B cell (primary cell): ENCODE measurements at regions not wholly inside any gene's neighbourhood (a gene's known extent, or its start where the extent isn't known, plus 50 kb on each side); places are given as distances from the start of the nearest gene placed in this dataset.

Experiments used
- ATAC-seq: fragments of 200-7000 bp; cut with Tn5 transposase; one replicate; pipeline ENCODE4 v1.10.0; 2021; ENCODE audit warnings: low read depth, mild to moderate bottlenecking, moderate number of reproducible peaks, moderate library complexity
- CTCF ChIA-PET: fragments of 350-600 bp; sonication (Branson Sonifier 250); formaldehyde crosslinking; loops from one replicate; lab custom pipeline; 2021; ENCODE audit warnings: antibody characterized with exemption, inconsistent platforms; lab: Charles Lee
- POLR2A ChIA-PET: fragments of 350-600 bp; sonication (Branson Sonifier 250); formaldehyde crosslinking; loops from one replicate; lab custom pipeline; 2021; ENCODE audit warnings: antibody characterized with exemption; lab: Charles Lee
- DNase-seq: peaks from one replicate; pipeline ENCODE4 v3.0.0; 2013
- H2AFZ ChIP-seq: 2 replicates; pipeline ENCODE4 v1.6.1; 2012; ENCODE audit warnings: mild to moderate bottlenecking, low read depth, low read length; ENCODE audit not compliant: insufficient read depth, poor library complexity, severe bottlenecking
- H3K27ac ChIP-seq, 2 donors: 1 replicate in 1 of 2; 2 replicates in 1 of 2; pipeline ENCODE4 v1.5.1; 2012 to 2013; ENCODE audit warnings: low read length in 2 of 2, mild to moderate bottlenecking in 2 of 2, moderate library complexity in 1 of 2
- H3K27me3 ChIP-seq, 4 experiments: fragments of 200-600 bp in 1 of 4; sonication (generic) in 1 of 4; replicated peaks in 1 of 4; 1 replicate in 2 of 4; 2 replicates in 2 of 4; pipeline versions ENCODE4 v1.6.1 to v1.7.0; 2013 to 2016; ENCODE audit warnings: low read length in 3 of 4, mild to moderate bottlenecking in 2 of 4, mixed read lengths in 1 of 4, moderate library complexity in 1 of 4; ENCODE audit not compliant: insufficient read depth in 4 of 4, control insufficient read depth in 3 of 4; ENCODE audit errors: control extremely low read depth in 1 of 4
- H3K36me3 ChIP-seq, 2 experiments: replicated peaks in 1 of 2; 1 replicate in 1 of 2; 2 replicates in 1 of 2; pipeline versions ENCODE4 v1.6.1 to v1.7.1; 2013; ENCODE audit warnings: low read length in 1 of 2; ENCODE audit not compliant: insufficient read depth in 2 of 2, control insufficient read depth in 1 of 2; ENCODE audit errors: control extremely low read depth in 1 of 2, extremely low read depth in 1 of 2
- H3K4me1 ChIP-seq, 2 donors: fragments of 200-600 bp in 1 of 2; sonication (generic) in 1 of 2; 1 replicate in 1 of 2; 2 replicates in 1 of 2; pipeline versions ENCODE4 v1.5.1 to v1.6.1; 2013 to 2017; ENCODE audit warnings: low read length in 2 of 2; ENCODE audit not compliant: control insufficient read depth in 2 of 2, insufficient read depth in 2 of 2
- H3K4me2 ChIP-seq: replicated peaks from 2 replicates; pipeline ENCODE3; 2012; ENCODE audit warnings: mild to moderate bottlenecking, low read depth, low read length; ENCODE audit not compliant: poor library complexity, severe bottlenecking
- H3K4me3 ChIP-seq, 5 experiments: fragments of 200-600 bp in 1 of 5; sonication (generic) in 1 of 5; 1 replicate in 3 of 5; 2 replicates in 2 of 5; pipeline versions ENCODE4 v1.5.1 to v1.7.0; 2011 to 2016; ENCODE audit warnings: low read length in 4 of 5, mild to moderate bottlenecking in 4 of 5, low read depth in 2 of 5, control low read depth in 1 of 5, moderate library complexity in 1 of 5; ENCODE audit not compliant: insufficient read depth in 1 of 5; ENCODE audit errors: control extremely low read depth in 1 of 5, extremely low read depth in 1 of 5
- H3K79me2 ChIP-seq: fragments of 200-600 bp; sonication (generic); one replicate; pipeline ENCODE4 v1.6.0; 2016; ENCODE audit warnings: low read length; ENCODE audit not compliant: control insufficient read depth, insufficient read depth
- H3K9ac ChIP-seq: fragments of 200-600 bp; sonication (generic); 2 replicates; pipeline ENCODE4 v1.6.1; 2017; ENCODE audit warnings: mild to moderate bottlenecking, low read length, moderate library complexity
- H3K9me3 ChIP-seq, 3 donors: one replicate each; pipeline versions ENCODE4 v1.6.1 to v1.7.1; 2013; ENCODE audit warnings: low read length in 2 of 3; ENCODE audit not compliant: control insufficient read depth in 2 of 3, insufficient read depth in 1 of 3; ENCODE audit errors: control extremely low read depth in 1 of 3
- H4K20me1 ChIP-seq: 2 replicates; pipeline ENCODE4 v1.6.0; 2012; ENCODE audit warnings: mild to moderate bottlenecking, low read length; ENCODE audit not compliant: insufficient read depth, control insufficient read depth, poor library complexity, severe bottlenecking
- H3K27ac Mint-ChIP-seq: one replicate; pipeline ENCODE4 v1.8.0; 2021; ENCODE audit warnings: mixed read lengths
- H3K27me3 Mint-ChIP-seq: one replicate; pipeline ENCODE4 v1.8.0; 2021; ENCODE audit warnings: mixed read lengths
- H3K4me1 Mint-ChIP-seq: one replicate; pipeline ENCODE4 v1.8.0; 2021; ENCODE audit warnings: mixed read lengths
- H3K4me3 Mint-ChIP-seq: one replicate; pipeline ENCODE4 v1.8.0; 2021; ENCODE audit warnings: mixed read lengths
- H3K9me3 Mint-ChIP-seq: one replicate; pipeline ENCODE4 v1.8.0; 2022; ENCODE audit warnings: mixed read lengths; ENCODE audit not compliant: insufficient read depth
- CTCF ChIP-seq: fragments of 200-600 bp; IDR thresholded peaks from one replicate; pipeline ENCODE4 v1.8.0; 2022; ENCODE audit warnings: antibody characterized with exemption, mild to moderate bottlenecking
- EZH2 ChIP-seq: IDR thresholded peaks from 2 replicates; pipeline ENCODE4 v1.6.1; 2012; ENCODE audit warnings: borderline replicate concordance, low read depth, mild to moderate bottlenecking, moderate library complexity, low read length; ENCODE audit not compliant: insufficient read depth, poor library complexity, severe bottlenecking
- WGBS: methylation state at CpG from one replicate; pipeline ENCODE4 v1.1.5; 2013; ENCODE audit warnings: missing lambda C conversion rate; ENCODE audit not compliant: insufficient coverage; 5-methylcytosine and 5-hydroxymethylcytosine counted together
- intact Hi-C: fragments of 100-400 bp; cut with micrococcal nuclease; formaldehyde crosslinking; loops from one replicate; pipeline ENCODE4 v1.10.0; 2022

GRCh38 chrX:76971393-76972376 lies 475.5 kb upstream of the FGF16 start:
- Mint-ChIP-seq H3K4me1 (no peaks in the 10 kb centered on the region), H3K9me3 (no peaks in the 10 kb centered on the region), H3K27ac (no peak overlapping the region), H3K27me3 (no peaks in the 10 kb centered on the region), H3K4me3 (no peak overlapping the region)
- ChIA-PET POLR2A (no interaction called here), CTCF (no interaction called here)
- H3K27me3 ChIP-seq: no peaks in the 10 kb centered on the region
- no peak overlapping the region for H3K9ac ChIP-seq
- H4K20me1 ChIP-seq: no peaks in the 10 kb centered on the region
- WGBS: no CpG with 5 or more reads among the region's 1 CpG
- intact Hi-C loops: no loop called here
- H3K4me2 ChIP-seq: no peak overlapping the region
- no peak overlapping the region for H3K27ac ChIP-seq
- H3K4me3 ChIP-seq: no peak overlapping the region
- DNase-seq (no peak), ATAC-seq (no peak)
- H2AFZ ChIP-seq: no peak overlapping the region
- TF ChIP-seq CTCF: no peak
- TF ChIP-seq EZH2: no peak
- H3K9me3 ChIP-seq: no peaks in the 10 kb centered on the region
- H3K4me1 ChIP-seq: no peaks in the 10 kb centered on the region
- no peaks in the 10 kb centered on the region for H3K79me2 ChIP-seq
- H3K36me3 ChIP-seq: no peaks in the 10 kb centered on the region

- ATAC-seq (no peak), DNase-seq (no peak)
- Histone ChIP-seq H3K36me3 (no peaks in the 10 kb centered on the region), H3K27me3 (no peaks in the 10 kb centered on the region), H3K9me3 (no peaks in the 10 kb centered on the region), H3K27ac (no peak overlapping the region), H3K4me3 (no peak overlapping the region), H3K4me2 (no peak overlapping the region), H2AFZ (no peak overlapping the region), H4K20me1 (no peaks in the 10 kb centered on the region), H3K79me2 (no peaks in the 10 kb centered on the region), H3K9ac (no peak overlapping the region), H3K4me1 (no peaks in the 10 kb centered on the region)
- no CpG with 5 or more reads among the region's 2 CpGs for WGBS
- Mint-ChIP-seq H3K9me3 (no peaks in the 10 kb centered on the region), H3K4me3 (no peak overlapping the region), H3K27ac (no peak overlapping the region), H3K27me3 (no peaks in the 10 kb centered on the region), H3K4me1 (no peaks in the 10 kb centered on the region)
- CTCF ChIA-PET: no interaction called here
- POLR2A ChIA-PET: no interaction called here
- TF ChIP-seq EZH2 (no peak), CTCF (no peak)
- intact Hi-C loops: no loop called here
Observed at GRCh38 chrX:76977452-76977851, 469.7 kb upstream of the FGF16 start.
